ENCODE measurements at regions not wholly inside any gene's neighbourhood (a gene's known extent, or its start where the extent isn't known, plus 50 kb on each side); places are given as distances from the start of the nearest gene placed in this dataset.

DNA sequence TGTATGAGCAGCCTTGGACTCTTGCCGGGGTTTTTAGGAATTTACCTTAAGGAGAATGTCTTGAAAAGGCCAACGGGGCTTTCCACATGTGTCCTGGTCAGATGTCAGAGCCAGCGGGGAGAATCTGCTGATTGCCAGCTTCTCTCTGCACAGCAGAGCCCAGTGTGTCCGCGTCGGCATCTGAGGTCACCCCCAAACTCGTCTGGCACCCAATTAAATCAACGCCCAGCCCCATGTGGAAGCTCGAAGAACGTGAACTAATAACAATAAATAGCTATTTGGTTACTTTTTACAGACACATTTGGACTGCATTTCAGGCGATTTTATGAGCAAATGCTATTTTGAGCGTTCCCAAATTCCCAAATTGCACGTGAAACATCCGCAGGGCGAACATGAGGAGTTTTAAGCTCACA, 303.5 kb downstream of the FOXL1 start:
- no peaks in the 10 kb centered on the region for H3K36me3 Mint-ChIP-seq
- no peak overlapping the region for H3K4me3 Mint-ChIP-seq
- H3K9me3 Mint-ChIP-seq: no peaks in the 10 kb centered on the region
- H3K27me3 Mint-ChIP-seq (ENCODE audit: low read depth): peaks cover 33% of the 10 kb centered on the region
- no peak overlapping the region for H3K27ac Mint-ChIP-seq
- no peak for DNase-seq (ENCODE audit: low spot score in 2 of 2, unreplicated experiment in 2 of 2)
- TF ChIP-seq, protein P1, sequence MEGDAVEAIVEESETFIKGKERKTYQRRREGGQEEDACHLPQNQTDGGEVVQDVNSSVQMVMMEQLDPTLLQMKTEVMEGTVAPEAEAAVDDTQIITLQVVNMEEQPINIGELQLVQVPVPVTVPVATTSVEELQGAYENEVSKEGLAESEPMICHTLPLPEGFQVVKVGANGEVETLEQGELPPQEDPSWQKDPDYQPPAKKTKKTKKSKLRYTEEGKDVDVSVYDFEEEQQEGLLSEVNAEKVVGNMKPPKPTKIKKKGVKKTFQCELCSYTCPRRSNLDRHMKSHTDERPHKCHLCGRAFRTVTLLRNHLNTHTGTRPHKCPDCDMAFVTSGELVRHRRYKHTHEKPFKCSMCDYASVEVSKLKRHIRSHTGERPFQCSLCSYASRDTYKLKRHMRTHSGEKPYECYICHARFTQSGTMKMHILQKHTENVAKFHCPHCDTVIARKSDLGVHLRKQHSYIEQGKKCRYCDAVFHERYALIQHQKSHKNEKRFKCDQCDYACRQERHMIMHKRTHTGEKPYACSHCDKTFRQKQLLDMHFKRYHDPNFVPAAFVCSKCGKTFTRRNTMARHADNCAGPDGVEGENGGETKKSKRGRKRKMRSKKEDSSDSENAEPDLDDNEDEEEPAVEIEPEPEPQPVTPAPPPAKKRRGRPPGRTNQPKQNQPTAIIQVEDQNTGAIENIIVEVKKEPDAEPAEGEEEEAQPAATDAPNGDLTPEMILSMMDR (IDR thresholded peaks at IDR 0.05; ENCODE audit: unreplicated experiment): no peak
- H3K4me1 Mint-ChIP-seq: peaks cover 27% of the 10 kb centered on the region

DNA sequence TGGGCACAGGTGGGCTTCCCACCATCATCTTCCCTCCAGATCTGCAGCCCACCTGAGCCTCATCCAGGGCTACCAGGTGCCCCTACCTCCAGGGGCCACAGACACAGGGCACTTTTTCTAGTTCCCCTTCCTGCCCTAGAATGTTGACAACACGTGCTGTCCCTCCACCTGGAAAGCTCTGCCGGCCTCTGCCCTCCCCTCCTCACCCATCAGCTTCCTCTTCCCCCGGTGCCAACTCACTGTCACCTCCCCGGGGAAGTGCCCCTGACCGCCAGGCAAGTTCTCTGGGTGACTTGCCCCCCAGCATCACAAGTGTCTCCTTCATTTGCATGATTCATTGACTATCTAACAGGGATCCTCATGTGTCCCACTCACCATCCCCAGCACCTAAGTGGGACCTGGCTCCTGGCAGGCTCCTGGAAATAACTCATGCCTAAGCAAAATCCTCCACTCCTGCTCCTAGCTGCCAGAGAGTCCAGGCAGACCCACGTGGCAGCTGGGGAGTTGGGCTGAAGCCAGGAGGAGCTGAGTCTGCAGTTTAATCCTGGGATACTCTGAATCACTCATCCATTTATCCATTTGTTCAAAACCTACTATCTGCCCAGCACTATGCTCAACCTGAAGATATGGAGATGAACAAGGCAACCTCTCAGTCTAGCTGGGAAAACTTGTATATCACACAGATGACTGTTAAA, 304.4 kb downstream of the FOXL1 start:
- Mint-ChIP-seq H3K27ac (peak overlapping the region; percentile 41), H3K9me3 (no peaks in the 10 kb centered on the region), H3K36me3 (no peaks in the 10 kb centered on the region), H3K27me3 (ENCODE audit: low read depth) (peaks cover 30% of the 10 kb centered on the region), H3K4me1 (peaks cover 29% of the 10 kb centered on the region), H3K4me3 (no peak overlapping the region)
- DNase-seq (ENCODE audit: low spot score in 2 of 2, unreplicated experiment in 2 of 2): no peak
- TF ChIP-seq, protein P1 (IDR thresholded peaks at IDR 0.05; ENCODE audit: unreplicated experiment): no peak

DNA sequence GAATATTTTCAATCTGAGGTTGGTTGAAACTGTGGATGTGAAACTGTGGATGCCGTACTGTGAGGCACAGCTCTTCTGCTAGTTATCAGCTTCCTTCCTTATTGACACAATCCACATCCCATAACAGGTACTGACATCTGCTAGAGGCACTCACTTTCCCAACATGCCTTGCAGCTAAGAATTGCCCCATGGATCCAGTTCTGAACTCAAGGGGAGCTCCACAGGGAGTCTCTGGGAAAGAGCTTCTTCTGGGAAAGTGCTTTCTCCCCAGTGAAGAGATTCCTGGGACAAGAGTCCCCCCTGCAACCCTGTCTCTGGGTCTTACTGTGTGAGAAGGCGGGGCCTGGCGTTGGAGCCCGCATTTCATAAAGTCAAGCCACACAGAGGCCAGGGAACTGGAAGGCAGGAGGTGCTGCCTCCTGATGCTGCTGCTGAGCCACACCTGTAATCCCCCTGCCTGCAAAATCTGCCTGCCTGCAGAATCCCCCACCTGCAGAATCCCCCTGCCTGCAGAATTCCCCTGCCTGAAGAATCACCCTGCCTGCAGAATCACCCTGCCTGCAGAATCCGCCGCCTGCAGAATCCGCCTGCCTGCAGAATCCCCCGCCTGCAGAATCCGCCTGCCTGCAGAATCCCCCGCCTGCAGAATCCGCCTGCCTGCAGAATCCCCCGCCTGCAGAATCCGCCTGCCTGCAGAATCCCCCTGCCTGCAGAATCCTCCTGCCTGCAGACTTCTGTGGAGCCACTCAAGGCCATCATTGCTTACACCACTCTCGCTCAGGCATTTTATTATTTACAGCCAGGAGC, 305.4 kb downstream of the FOXL1 start:
- DNase-seq (ENCODE audit: low spot score in 2 of 2, unreplicated experiment in 2 of 2): no peak
- Mint-ChIP-seq H3K27me3 (ENCODE audit: low read depth) (peaks cover 27% of the 10 kb centered on the region), H3K9me3 (no peaks in the 10 kb centered on the region), H3K36me3 (no peaks in the 10 kb centered on the region), H3K27ac (no peak overlapping the region), H3K4me3 (no peak overlapping the region), H3K4me1 (peaks cover 26% of the 10 kb centered on the region)
- TF ChIP-seq, protein P1 (IDR thresholded peaks at IDR 0.05; ENCODE audit: unreplicated experiment): no peak

DNA sequence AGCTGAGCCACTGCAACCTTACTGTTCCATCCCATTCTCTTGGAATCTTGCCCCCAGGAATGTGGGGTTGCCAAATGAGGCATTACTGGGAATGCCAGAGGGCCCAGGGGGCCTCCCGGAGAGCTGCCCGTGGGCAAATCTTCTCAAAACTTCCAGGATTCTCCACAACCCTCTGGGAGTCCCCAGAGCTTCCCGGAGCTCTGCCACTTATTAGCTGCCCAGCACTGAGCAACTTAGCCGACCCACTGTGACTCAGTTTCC, 306.0 kb downstream of the FOXL1 start:
- TF ChIP-seq, protein P1 (IDR thresholded peaks at IDR 0.05; ENCODE audit: unreplicated experiment): no peak
- no peak overlapping the region for H3K27ac Mint-ChIP-seq
- no peaks in the 10 kb centered on the region for H3K36me3 Mint-ChIP-seq
- H3K4me1 Mint-ChIP-seq: peaks cover 26% of the 10 kb centered on the region
- H3K9me3 Mint-ChIP-seq: no peaks in the 10 kb centered on the region
- DNase-seq (ENCODE audit: low spot score in 2 of 2, unreplicated experiment in 2 of 2): no peak
- H3K4me3 Mint-ChIP-seq: no peak overlapping the region
- H3K27me3 Mint-ChIP-seq (ENCODE audit: low read depth): peaks cover 27% of the 10 kb centered on the region

DNA sequence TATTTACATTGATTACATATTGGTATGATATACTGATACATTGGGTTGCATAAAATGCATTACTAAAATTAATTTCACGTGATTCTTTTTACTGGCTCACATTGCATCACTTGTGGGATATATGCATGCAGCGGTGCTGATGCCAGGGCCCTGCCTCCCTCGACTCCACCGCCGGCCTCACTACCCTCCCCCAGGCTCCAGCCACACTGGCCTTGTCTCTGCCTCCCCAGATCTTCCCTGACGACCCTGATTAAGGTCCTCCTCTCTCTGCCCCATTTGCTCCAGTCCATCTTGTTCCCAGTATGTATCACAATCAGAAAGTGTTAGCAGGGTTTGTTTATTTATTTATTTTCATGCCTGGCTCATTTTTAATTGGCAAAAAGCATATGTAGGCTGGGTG, 306.8 kb downstream of the FOXL1 start:
- no peaks in the 10 kb centered on the region for H3K36me3 Mint-ChIP-seq
- peaks cover 4% of the 10 kb centered on the region for H3K9me3 Mint-ChIP-seq
- peaks cover 25% of the 10 kb centered on the region for H3K27me3 Mint-ChIP-seq (ENCODE audit: low read depth)
- no peak for DNase-seq (ENCODE audit: low spot score in 2 of 2, unreplicated experiment in 2 of 2)
- TF ChIP-seq, protein P1 (IDR thresholded peaks at IDR 0.05; ENCODE audit: unreplicated experiment): no peak
- peaks cover 26% of the 10 kb centered on the region for H3K4me1 Mint-ChIP-seq
- H3K27ac Mint-ChIP-seq: no peak overlapping the region
- H3K4me3 Mint-ChIP-seq: no peak overlapping the region
